K562 (cell line): ENCODE measurements at regions not wholly inside any gene's neighbourhood (a gene's known extent, or its start where the extent isn't known, plus 50 kb on each side); places are given as distances from the start of the nearest gene placed in this dataset.

Experiments used
- ATAC-seq: fragments of 200-7000 bp; cut with Tn5 transposase; 3 replicates; pipeline ENCODE4 v1.9.1; 2020; ENCODE audit warnings: moderate library complexity
- BruUV-seq: library from RNA; stranded (reverse); fragments of 400-500 nt; replicated peaks from 2 replicates; lab custom pipeline; 2021; lab: Mats Ljungman, UMichigan
- CTCF ChIA-PET: fragments of 300-600 bp; formaldehyde crosslinking; extraction: SDS; loops from one replicate; lab custom pipeline; 2021; ENCODE audit warnings: low intra/inter-chr PET ratio; lab: Yijun Ruan, JAX
- POLR2A ChIA-PET: fragments of 300-600, 350-650 bp; sonication (Branson Sonifier 250); formaldehyde crosslinking; extraction: SDS; loops from one replicate; lab custom pipeline; 2021; ENCODE audit warnings: antibody characterized with exemption, inconsistent platforms; lab: Yijun Ruan, JAX
- DNase-seq, 4 experiments: peaks; one replicate each; pipeline versions ENCODE4 v3.0.0 to v3.0.0-alpha.2; 2011 to 2018; ENCODE audit warnings: low spot score in 3 of 4, mixed read lengths in 3 of 4; ENCODE audit errors: extremely low read depth in 1 of 4
- FAIRE-seq: peaks from 2 replicates; lab custom pipeline; 2011; peaks lifted over from hg19 to GRCh38; lab: Jason Lieb, UNC
- H2AFZ ChIP-seq: 2 replicates; pipeline ENCODE4 v1.6.0; 2011; ENCODE audit warnings: low read depth, low read length, control low read depth, inconsistent platforms
- H3K27ac ChIP-seq: fragments of 200-600 bp; 3 replicates; pipeline ENCODE4 v1.8.0; 2011; ENCODE audit warnings: low read depth, mild to moderate bottlenecking, control low read depth, inconsistent platforms, low read length, moderate library complexity, mixed read lengths; ENCODE audit errors: extremely low read depth
- H3K27me3 ChIP-seq, 2 experiments: fragments of 300-600 bp in 1 of 2; 2 replicates in 1 of 2; 3 replicates in 1 of 2; pipeline versions ENCODE4 v1.6.0 to v1.8.0; 2011; ENCODE audit warnings: inconsistent platforms in 2 of 2, low read length in 2 of 2, mild to moderate bottlenecking in 1 of 2, mixed read lengths in 1 of 2, moderate library complexity in 1 of 2; ENCODE audit not compliant: control insufficient read depth in 2 of 2, insufficient read depth in 2 of 2
- H3K36me3 ChIP-seq: fragments of 300-600 bp; 3 replicates; pipeline ENCODE4 v1.8.0; 2011; ENCODE audit warnings: mild to moderate bottlenecking, low read length, inconsistent platforms; ENCODE audit not compliant: control insufficient read depth, insufficient read depth
- H3K4me1 ChIP-seq, 2 experiments: fragments of 200-600 bp in 1 of 2; replicated peaks in 1 of 2; 2 replicates in 1 of 2; 3 replicates in 1 of 2; pipeline versions ENCODE4 v1.5.1 to v1.8.0; 2011; ENCODE audit warnings: inconsistent platforms in 2 of 2, low read length in 2 of 2, mild to moderate bottlenecking in 1 of 2, mixed read lengths in 1 of 2, moderate library complexity in 1 of 2; ENCODE audit not compliant: control insufficient read depth in 2 of 2, insufficient read depth in 2 of 2
- H3K4me2 ChIP-seq: 2 replicates; pipeline ENCODE4 v1.6.1; 2011; ENCODE audit warnings: low read length, control low read depth, inconsistent platforms, mixed read lengths; ENCODE audit not compliant: insufficient read depth
- H3K4me3 ChIP-seq: fragments of 200-600 bp; sonication (generic), shearing (Covaris generic); 2 replicates; pipeline ENCODE4 v1.5.1; 2016; ENCODE audit warnings: control low read depth, inconsistent platforms
- H3K79me2 ChIP-seq: fragments of 200-600 bp; 3 replicates; pipeline ENCODE4 v1.8.0; 2011; ENCODE audit warnings: low read length, inconsistent platforms; ENCODE audit not compliant: control insufficient read depth, insufficient read depth
- H3K9ac ChIP-seq, 2 experiments: 2 replicates each; pipeline versions ENCODE4 v1.6.0 to v1.6.1; 2011; ENCODE audit warnings: low read depth in 2 of 2, low read length in 2 of 2, control low read depth in 1 of 2, inconsistent platforms in 1 of 2, mild to moderate bottlenecking in 1 of 2, mixed read lengths in 1 of 2; ENCODE audit not compliant: insufficient read depth in 1 of 2
- H3K9me1 ChIP-seq: one replicate; pipeline ENCODE4 v1.6.0; 2011; ENCODE audit warnings: inconsistent platforms, mild to moderate bottlenecking, low read length, moderate library complexity; ENCODE audit not compliant: control insufficient read depth, insufficient read depth
- H3K9me3 ChIP-seq: replicated peaks from 2 replicates; pipeline ENCODE4 v1.5.1; 2011; ENCODE audit warnings: low read depth, low read length, inconsistent platforms; ENCODE audit not compliant: control insufficient read depth, insufficient read depth
- H4K20me1 ChIP-seq: replicated peaks from 2 replicates; pipeline ENCODE4 v1.6.1; 2011; ENCODE audit warnings: low read length, inconsistent platforms, mixed read lengths; ENCODE audit not compliant: control insufficient read depth, insufficient read depth
- ARHGAP35 ChIP-seq: fragments of 450-650 bp; IDR thresholded peaks from 2 replicates; pipeline ENCODE4 v1.6.1; 2018; ENCODE audit not compliant: partially characterized antibody
- CSDE1 ChIP-seq, 2 experiments: fragments of 450-650 bp; IDR thresholded peaks; 2 replicates each; pipeline ENCODE4 v1.6.1; 2016; ENCODE audit warnings: mild to moderate bottlenecking in 1 of 2
- HNRNPK ChIP-seq: fragments of 200-400 bp; formaldehyde crosslinking; IDR thresholded peaks from one replicate; pipeline ENCODE4 v1.6.1; 2018; ENCODE audit warnings: mild to moderate bottlenecking, low read depth, low read length; ENCODE audit not compliant: poor library complexity, severe bottlenecking
- IFI16 ChIP-seq: fragments of 250-450 bp; sonication (Bioruptor Pico); IDR thresholded peaks from 2 replicates; pipeline ENCODE4 v2.1.2; 2022; ENCODE audit warnings: mild to moderate bottlenecking, inconsistent platforms
- ILF3 ChIP-seq: fragments of 450-650 bp; IDR thresholded peaks from 2 replicates; pipeline ENCODE4 v1.6.1; 2018; ENCODE audit warnings: antibody characterized with exemption, mild to moderate bottlenecking, moderate library complexity, borderline replicate concordance
- PHF21A ChIP-seq: fragments of 450-650 bp; IDR thresholded peaks from 2 replicates; pipeline ENCODE4 v1.6.1; 2017; ENCODE audit warnings: low read depth, borderline replicate concordance
- REST ChIP-seq, 2 experiments: fragments of 450-650 bp; formaldehyde crosslinking in 1 of 2; IDR thresholded peaks; 2 replicates each; pipeline versions ENCODE4 v1.4.0 to v1.6.1; 2014 to 2020; ENCODE audit warnings: mild to moderate bottlenecking in 2 of 2, borderline replicate concordance in 1 of 2, low read depth in 1 of 2
- SMARCE1 ChIP-seq: fragments of 450-650 bp; IDR thresholded peaks from 2 replicates; pipeline ENCODE4 v1.7.1; 2016; ENCODE audit warnings: mild to moderate bottlenecking
- SRSF1 ChIP-seq: fragments of 200-400 bp; formaldehyde crosslinking; IDR thresholded peaks from 2 replicates; pipeline ENCODE4 v1.6.1; 2017; ENCODE audit warnings: mild to moderate bottlenecking, low read depth, low read length, moderate library complexity
- TAF15 ChIP-seq: fragments of 200-400 bp; formaldehyde crosslinking; IDR thresholded peaks from 2 replicates; pipeline ENCODE4 v1.6.1; 2017; ENCODE audit warnings: mild to moderate bottlenecking, low read depth, low read length, moderate library complexity
- ZBTB7A ChIP-seq: IDR thresholded peaks from 2 replicates; pipeline ENCODE4 v1.6.1; 2011; ENCODE audit warnings: low read depth, mild to moderate bottlenecking, low read length, moderate library complexity, borderline replicate concordance; ENCODE audit not compliant: control insufficient read depth
- ZNF217 ChIP-seq: sonication (generic); formaldehyde crosslinking; IDR thresholded peaks from 2 replicates; pipeline ENCODE4 v1.8.0; 2022; ENCODE audit warnings: mild to moderate bottlenecking, missing genetic modification reagents
- ZNF277 ChIP-seq: fragments of 250-450 bp; sonication (Bioruptor Pico); IDR thresholded peaks from 2 replicates; pipeline ENCODE4 v1.8.0; 2022; ENCODE audit warnings: inconsistent platforms, mild to moderate bottlenecking, moderate library complexity, borderline replicate concordance
- ZNF511 ChIP-seq: sonication (generic); formaldehyde crosslinking; IDR thresholded peaks from 2 replicates; pipeline ENCODE4 v1.8.0; 2022; ENCODE audit warnings: mild to moderate bottlenecking, missing genetic modification reagents
- WGBS: fragments of 100-300 bp; shearing (Covaris generic); methylation state at CpG from one replicate; pipeline ENCODE4 v1.1.6; 2016; ENCODE audit warnings: low coverage, mixed read lengths; ENCODE audit not compliant: insufficient coverage; ENCODE audit errors: missing lambda C conversion rate; 5-methylcytosine and 5-hydroxymethylcytosine counted together
- in situ Hi-C: fragments of 300-500 bp; cut with MboI; formaldehyde crosslinking; loops from 4 replicates; pipeline ENCODE4 v1.15.0; 2018; ENCODE audit warnings: inconsistent platforms, mixed read lengths
- intact Hi-C: fragments of 100-400 bp; cut with micrococcal nuclease; formaldehyde crosslinking; loops from 2 replicates; pipeline ENCODE4 v1.14.2; 2022

- Histone ChIP-seq H2AFZ (no peak overlapping the region), H3K27me3 (no peaks in the 10 kb centered on the region), H3K27ac (no peak overlapping the region), H4K20me1 (no peaks in the 10 kb centered on the region), H3K9me3 (no peaks in the 10 kb centered on the region; the same call in 1 of the 2 replicates), H3K4me3 (no peak overlapping the region), H3K4me1 (no peaks in the 10 kb centered on the region), H3K4me2 (no peak overlapping the region), H3K36me3 (no peaks in the 10 kb centered on the region), H3K79me2 (no peaks in the 10 kb centered on the region), H3K9me1 (no peaks in the 10 kb centered on the region), H3K9ac (no peak overlapping the region)
- in situ Hi-C loops (no loop called here), intact Hi-C loops (no loop called here)
- no TSS peak for BruUV-seq
- ATAC-seq (no peak), FAIRE-seq (no peak), DNase-seq (no peak)
- POLR2A ChIA-PET: no interaction called here
- 0% methylated on average over 1 of the region's 1 CpG for WGBS
- CTCF ChIA-PET: no interaction called here
- TF ChIP-seq ILF3: no peak
- no peak for TF ChIP-seq ZNF277
- TF ChIP-seq PHF21A: no peak
- no peak for TF ChIP-seq SRSF1
- no peak for TF ChIP-seq CSDE1 (IDR thresholded peaks at IDR 0.05)
- TF ChIP-seq IFI16 (CRISPR knock-in tag): no peak
- TF ChIP-seq ZNF511 (CRISPR knock-in tag): no peak
- TF ChIP-seq HNRNPK: no peak
- no peak for TF ChIP-seq ZBTB7A
- TF ChIP-seq ZNF217 (CRISPR knock-in tag): no peak
- TF ChIP-seq SMARCE1: no peak
- no peak for TF ChIP-seq REST (IDR thresholded peaks at IDR 0.05; ENCODE audit: borderline replicate concordance)
- no peak for TF ChIP-seq REST (CRISPR knock-in tag; IDR thresholded peaks at IDR 0.05; ENCODE audit: low read depth)
- TF ChIP-seq TAF15: no peak
- no peak for TF ChIP-seq ARHGAP35
These were observed 2733.7 kb downstream of the PCDH7 start for GRCh38 chr4:33453916-33454315.
